Glutamatergic neuron (in vitro differentiated cells): ENCODE measurements at regions not wholly inside any gene's neighbourhood (a gene's known extent, or its start where the extent isn't known, plus 50 kb on each side); places are given as distances from the start of the nearest gene placed in this dataset.

ENCODE experiments used
- DNase-seq: peaks from one replicate; pipeline ENCODE4 v3.0.0; 2022
- H3K27ac Mint-ChIP-seq: one replicate; pipeline ENCODE4 v1.8.0; 2020; ENCODE audit warnings: mild to moderate bottlenecking, mixed read lengths, inconsistent platforms; ENCODE audit not compliant: unreplicated experiment
- H3K27me3 Mint-ChIP-seq: one replicate; pipeline ENCODE4 v1.8.0; 2020; ENCODE audit warnings: mild to moderate bottlenecking, moderate library complexity, mixed read lengths, inconsistent platforms; ENCODE audit not compliant: unreplicated experiment
- H3K36me3 Mint-ChIP-seq: one replicate; pipeline ENCODE4 v1.8.0; 2020; ENCODE audit warnings: mild to moderate bottlenecking, mixed read lengths, inconsistent platforms; ENCODE audit not compliant: unreplicated experiment
- H3K4me1 Mint-ChIP-seq: one replicate; pipeline ENCODE4 v1.8.0; 2020; ENCODE audit warnings: mild to moderate bottlenecking, low read depth, mixed read lengths, inconsistent platforms; ENCODE audit not compliant: unreplicated experiment
- H3K4me3 Mint-ChIP-seq: one replicate; pipeline ENCODE4 v1.8.0; 2020; ENCODE audit warnings: mild to moderate bottlenecking, mixed read lengths, inconsistent platforms; ENCODE audit not compliant: unreplicated experiment
- H3K9me3 Mint-ChIP-seq: one replicate; pipeline ENCODE4 v1.8.0; 2020; ENCODE audit warnings: mild to moderate bottlenecking, moderate library complexity, mixed read lengths, inconsistent platforms; ENCODE audit not compliant: unreplicated experiment
- CTCF ChIP-seq: fragments of 200-600 bp; sonication (generic); IDR thresholded peaks from one replicate; pipeline ENCODE4 v1.5.0; 2021; ENCODE audit not compliant: partially characterized antibody, unreplicated experiment

- no peak overlapping the region for H3K4me3 Mint-ChIP-seq
- no peaks in the 10 kb centered on the region for H3K27me3 Mint-ChIP-seq
- peaks cover 7% of the 10 kb centered on the region for H3K4me1 Mint-ChIP-seq
- DNase-seq, result no peak
- TF ChIP-seq CTCF, result no peak
- no peaks in the 10 kb centered on the region for H3K9me3 Mint-ChIP-seq
- H3K27ac Mint-ChIP-seq, result no peak overlapping the region
- no peaks in the 10 kb centered on the region for H3K36me3 Mint-ChIP-seq
Measured at GRCh38 chr2:19494241-19494640, 135.8 kb upstream of the OSR1 start.

- Mint-ChIP-seq H3K4me1 (peaks cover 7% of the 10 kb centered on the region), H3K36me3 (no peaks in the 10 kb centered on the region), H3K4me3 (no peak overlapping the region), H3K27me3 (no peaks in the 10 kb centered on the region), H3K9me3 (no peaks in the 10 kb centered on the region), H3K27ac (no peak overlapping the region)
- TF ChIP-seq CTCF, result no peak
- no peak for DNase-seq
Measured at GRCh38 chr2:19491796-19492195, 133.4 kb upstream of the OSR1 start.

- no peak for DNase-seq
- H3K9me3 Mint-ChIP-seq, result no peaks in the 10 kb centered on the region
- no peak overlapping the region for H3K27ac Mint-ChIP-seq
- TF ChIP-seq CTCF, result no peak
- H3K36me3 Mint-ChIP-seq, result no peaks in the 10 kb centered on the region
- H3K27me3 Mint-ChIP-seq, result no peaks in the 10 kb centered on the region
- no peak overlapping the region for H3K4me3 Mint-ChIP-seq
- H3K4me1 Mint-ChIP-seq, result peaks cover 7% of the 10 kb centered on the region
Measured at GRCh38 chr2:19490846-19491435, 132.5 kb upstream of the OSR1 start.

- H3K9me3 Mint-ChIP-seq, result no peaks in the 10 kb centered on the region
- DNase-seq, result no peak
- TF ChIP-seq CTCF, result no peak
- no peaks in the 10 kb centered on the region for H3K27me3 Mint-ChIP-seq
- H3K36me3 Mint-ChIP-seq, result no peaks in the 10 kb centered on the region
- no peak overlapping the region for H3K27ac Mint-ChIP-seq
- no peak overlapping the region for H3K4me3 Mint-ChIP-seq
- peaks cover 7% of the 10 kb centered on the region for H3K4me1 Mint-ChIP-seq
Measured at GRCh38 chr2:19488009-19488691, 129.7 kb upstream of the OSR1 start.

GRCh38 chr2:19484736-19485135, 126.3 kb upstream of the OSR1 start:
- DNase-seq, result no peak
- no peak overlapping the region for H3K4me3 Mint-ChIP-seq
- no peaks in the 10 kb centered on the region for H3K36me3 Mint-ChIP-seq
- no peaks in the 10 kb centered on the region for H3K27me3 Mint-ChIP-seq
- no peaks in the 10 kb centered on the region for H3K9me3 Mint-ChIP-seq
- H3K4me1 Mint-ChIP-seq, result peaks cover 2% of the 10 kb centered on the region
- H3K27ac Mint-ChIP-seq, result no peak overlapping the region
- no peak for TF ChIP-seq CTCF
